NCI-H1105 treated with DMSO at 0.1 percent for 48 hours (cell line): ENCODE measurements at regions not wholly inside any gene's neighbourhood (a gene's known extent, or its start where the extent isn't known, plus 50 kb on each side); places are given as distances from the start of the nearest gene placed in this dataset.

ENCODE experiments used
- DNase-seq: peaks from one replicate; lab custom pipeline; 2025; lab: John Stamatoyannopoulos, UW

GRCh38 chr15:46709460-46710083 lies 1007.7 kb upstream of the SEMA6D start:
- no peak for DNase-seq

- no peak for DNase-seq
Observed at GRCh38 chr15:46710401-46710960, 1006.8 kb upstream of the SEMA6D start.

- no peak for DNase-seq
Observed at GRCh38 chr15:46713045-46713444, 1004.3 kb upstream of the SEMA6D start.

GRCh38 chr15:46714950-46715349 lies 1002.4 kb upstream of the SEMA6D start:
- peak; percentile 74 for DNase-seq

GRCh38 chr15:46723308-46723707 lies 994.0 kb upstream of the SEMA6D start:
- DNase-seq: no peak

- DNase-seq: no peak
Observed at GRCh38 chr15:46732060-46732459, 985.2 kb upstream of the SEMA6D start.

- no peak for DNase-seq
Observed at GRCh38 chr15:46735115-46735514, 982.2 kb upstream of the SEMA6D start.

GRCh38 chr15:46751303-46751702 lies 966.0 kb upstream of the SEMA6D start:
- no peak for DNase-seq

GRCh38 chr15:46753946-46754345 lies 963.4 kb upstream of the SEMA6D start:
- no peak for DNase-seq

- DNase-seq: no peak
Observed at GRCh38 chr15:46763091-46763490, 954.2 kb upstream of the SEMA6D start.

- no peak for DNase-seq
Observed at GRCh38 chr15:46764851-46765250, 952.5 kb upstream of the SEMA6D start.

GRCh38 chr15:46766021-46766420 lies 951.3 kb upstream of the SEMA6D start:
- no peak for DNase-seq

GRCh38 chr15:46768287-46768686 lies 949.0 kb upstream of the SEMA6D start:
- DNase-seq: no peak

GRCh38 chr15:46773016-46773415 lies 944.3 kb upstream of the SEMA6D start:
- DNase-seq: no peak

GRCh38 chr15:46778876-46779275 lies 938.4 kb upstream of the SEMA6D start:
- no peak for DNase-seq

GRCh38 chr15:46786590-46787285 lies 930.6 kb upstream of the SEMA6D start:
- DNase-seq: peak; percentile 4

GRCh38 chr15:46795685-46796084 lies 921.6 kb upstream of the SEMA6D start:
- DNase-seq: no peak

GRCh38 chr15:46808834-46809233 lies 908.5 kb upstream of the SEMA6D start:
- no peak for DNase-seq

- DNase-seq: no peak
Observed at GRCh38 chr15:46815240-46815639, 902.1 kb upstream of the SEMA6D start.

GRCh38 chr15:46815765-46816164 lies 901.5 kb upstream of the SEMA6D start:
- peak; percentile 63 for DNase-seq

GRCh38 chr15:46848704-46849103 lies 868.6 kb upstream of the SEMA6D start:
- no peak for DNase-seq

GRCh38 chr15:46853600-46853999 lies 863.7 kb upstream of the SEMA6D start:
- no peak for DNase-seq

- no peak for DNase-seq
Observed at GRCh38 chr15:46854564-46854963, 862.7 kb upstream of the SEMA6D start.

- DNase-seq: no peak
Observed at GRCh38 chr15:46855388-46855787, 861.9 kb upstream of the SEMA6D start.
